ENCODE measurements at regions not wholly inside any gene's neighbourhood (a gene's known extent, or its start where the extent isn't known, plus 50 kb on each side); places are given as distances from the start of the nearest gene placed in this dataset.

GRCh38 chr7:67723591-67723990 is 727.0 kb downstream of the TYW1 start:
- TF ChIP-seq, protein P1, sequence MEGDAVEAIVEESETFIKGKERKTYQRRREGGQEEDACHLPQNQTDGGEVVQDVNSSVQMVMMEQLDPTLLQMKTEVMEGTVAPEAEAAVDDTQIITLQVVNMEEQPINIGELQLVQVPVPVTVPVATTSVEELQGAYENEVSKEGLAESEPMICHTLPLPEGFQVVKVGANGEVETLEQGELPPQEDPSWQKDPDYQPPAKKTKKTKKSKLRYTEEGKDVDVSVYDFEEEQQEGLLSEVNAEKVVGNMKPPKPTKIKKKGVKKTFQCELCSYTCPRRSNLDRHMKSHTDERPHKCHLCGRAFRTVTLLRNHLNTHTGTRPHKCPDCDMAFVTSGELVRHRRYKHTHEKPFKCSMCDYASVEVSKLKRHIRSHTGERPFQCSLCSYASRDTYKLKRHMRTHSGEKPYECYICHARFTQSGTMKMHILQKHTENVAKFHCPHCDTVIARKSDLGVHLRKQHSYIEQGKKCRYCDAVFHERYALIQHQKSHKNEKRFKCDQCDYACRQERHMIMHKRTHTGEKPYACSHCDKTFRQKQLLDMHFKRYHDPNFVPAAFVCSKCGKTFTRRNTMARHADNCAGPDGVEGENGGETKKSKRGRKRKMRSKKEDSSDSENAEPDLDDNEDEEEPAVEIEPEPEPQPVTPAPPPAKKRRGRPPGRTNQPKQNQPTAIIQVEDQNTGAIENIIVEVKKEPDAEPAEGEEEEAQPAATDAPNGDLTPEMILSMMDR (IDR thresholded peaks at IDR 0.05 in 4 of 5, conservative IDR thresholded peaks at IDR 0.05 in 1 of 5) = no peak
- no peak for TF ChIP-seq POLR2A (IDR thresholded peaks at IDR 0.05)

All from gastrocnemius medialis (tissue), 4 donors.